HEK293 (cell line): ENCODE measurements at regions not wholly inside any gene's neighbourhood (a gene's known extent, or its start where the extent isn't known, plus 50 kb on each side); places are given as distances from the start of the nearest gene placed in this dataset.
A peak's percentile ranks its signal among the peaks of the same experiment; 100 is the strongest.

Experiments
- KLF1 ChIP-seq: fragments of 450-650 bp; formaldehyde crosslinking; IDR thresholded peaks from 2 replicates; pipeline ENCODE4 v1.5.1; 2016; ENCODE audit warnings: missing biosample characterization, missing genetic modification characterization
- PRDM4 ChIP-seq: fragments of 450-650 bp; formaldehyde crosslinking; IDR thresholded peaks from 2 replicates; pipeline ENCODE4 v1.5.1; 2017; ENCODE audit warnings: missing biosample characterization, missing genetic modification characterization
- SCRT2 ChIP-seq: fragments of 450-650 bp; formaldehyde crosslinking; IDR thresholded peaks from 2 replicates; pipeline ENCODE4 v1.5.1; 2016; ENCODE audit warnings: missing biosample characterization, missing genetic modification characterization
- SP7 ChIP-seq: fragments of 450-650 bp; formaldehyde crosslinking; IDR thresholded peaks from 2 replicates; pipeline ENCODE4 v1.5.1; 2016; ENCODE audit warnings: missing biosample characterization, missing genetic modification characterization
- ZBTB21 ChIP-seq: fragments of 450-650 bp; formaldehyde crosslinking; IDR thresholded peaks from 2 replicates; pipeline ENCODE4 v1.5.1; 2017; ENCODE audit warnings: missing biosample characterization, missing genetic modification characterization
- ZBTB44 ChIP-seq: fragments of 450-650 bp; IDR thresholded peaks from 2 replicates; pipeline ENCODE4 v1.5.1; 2018; ENCODE audit warnings: missing biosample characterization, mild to moderate bottlenecking, missing genetic modification characterization
- ZFP3 ChIP-seq: fragments of 450-650 bp; formaldehyde crosslinking; IDR thresholded peaks from 2 replicates; pipeline ENCODE4 v1.5.1; 2016; ENCODE audit warnings: low read depth, missing biosample characterization, missing genetic modification characterization
- ZNF140 ChIP-seq: fragments of 450-650 bp; formaldehyde crosslinking; IDR thresholded peaks from 2 replicates; pipeline ENCODE4 v1.5.1; 2016; ENCODE audit warnings: missing biosample characterization, missing genetic modification characterization
- ZNF155 ChIP-seq: fragments of 450-650 bp; formaldehyde crosslinking; IDR thresholded peaks from 2 replicates; pipeline ENCODE4 v1.5.1; 2016; ENCODE audit warnings: missing biosample characterization, missing genetic modification characterization
- ZNF157 ChIP-seq: fragments of 450-650 bp; formaldehyde crosslinking; IDR thresholded peaks from 2 replicates; pipeline ENCODE4 v1.5.1; 2016; ENCODE audit warnings: missing biosample characterization, missing genetic modification characterization
- ZNF16 ChIP-seq: fragments of 450-650 bp; formaldehyde crosslinking; IDR thresholded peaks from 2 replicates; pipeline ENCODE4 v1.5.1; 2016; ENCODE audit warnings: low read depth, missing biosample characterization, missing genetic modification characterization
- ZNF23 ChIP-seq: fragments of 450-650 bp; formaldehyde crosslinking; IDR thresholded peaks from 2 replicates; pipeline ENCODE4 v1.5.1; 2016; ENCODE audit warnings: missing biosample characterization, missing genetic modification characterization, borderline replicate concordance
- ZNF24 ChIP-seq: fragments of 450-650 bp; formaldehyde crosslinking; IDR thresholded peaks from 2 replicates; pipeline ENCODE4 v1.5.1; 2016; ENCODE audit warnings: missing biosample characterization, missing genetic modification characterization
- ZNF266 ChIP-seq: fragments of 450-650 bp; formaldehyde crosslinking; IDR thresholded peaks from 2 replicates; pipeline ENCODE4 v1.5.1; 2016; ENCODE audit warnings: missing biosample characterization, missing genetic modification characterization, low read depth
- ZNF274 ChIP-seq, 2 experiments: fragments of 200-500 bp in 1 of 2; fragments of 450-650 bp in 1 of 2; sonication (Bioruptor generic) in 1 of 2; formaldehyde crosslinking in 1 of 2; IDR thresholded peaks; 2 replicates each; pipeline versions ENCODE4 v1.5.1 to v1.6.1; 2014 to 2016; ENCODE audit warnings: borderline replicate concordance in 1 of 2, inconsistent platforms in 1 of 2, low read length in 1 of 2, missing biosample characterization in 1 of 2, missing genetic modification characterization in 1 of 2
- ZNF335 ChIP-seq: fragments of 450-650 bp; formaldehyde crosslinking; conservative IDR thresholded peaks from 2 replicates; pipeline ENCODE4 v1.5.1; 2016; ENCODE audit warnings: missing biosample characterization, missing genetic modification characterization
- ZNF354C ChIP-seq: fragments of 450-650 bp; formaldehyde crosslinking; IDR thresholded peaks from 2 replicates; pipeline ENCODE4 v1.5.1; 2016; ENCODE audit warnings: missing biosample characterization, missing genetic modification characterization, low read depth, borderline replicate concordance
- ZNF398 ChIP-seq: fragments of 450-650 bp; formaldehyde crosslinking; IDR thresholded peaks from 2 replicates; pipeline ENCODE4 v1.5.1; 2017; ENCODE audit warnings: missing biosample characterization, missing genetic modification characterization
- ZNF404 ChIP-seq: fragments of 450-650 bp; formaldehyde crosslinking; IDR thresholded peaks from 2 replicates; pipeline ENCODE4 v1.5.1; 2017; ENCODE audit warnings: missing biosample characterization, missing genetic modification characterization
- ZNF423 ChIP-seq: fragments of 450-650 bp; formaldehyde crosslinking; IDR thresholded peaks from 2 replicates; pipeline ENCODE4 v1.5.1; 2016; ENCODE audit warnings: missing biosample characterization, missing genetic modification characterization
- ZNF449 ChIP-seq: fragments of 450-650 bp; formaldehyde crosslinking; IDR thresholded peaks from 2 replicates; pipeline ENCODE4 v1.5.1; 2017; ENCODE audit warnings: missing biosample characterization, mild to moderate bottlenecking, missing genetic modification characterization, moderate library complexity
- ZNF544 ChIP-seq: fragments of 450-650 bp; formaldehyde crosslinking; IDR thresholded peaks from 2 replicates; pipeline ENCODE4 v1.5.0; 2017; ENCODE audit warnings: missing biosample characterization, missing genetic modification characterization
- ZNF596 ChIP-seq: fragments of 450-650 bp; IDR thresholded peaks from 2 replicates; pipeline ENCODE4 v1.5.0; 2018; ENCODE audit warnings: missing biosample characterization, mild to moderate bottlenecking, missing genetic modification characterization, moderate library complexity
- ZNF639 ChIP-seq: fragments of 450-650 bp; formaldehyde crosslinking; IDR thresholded peaks from 2 replicates; pipeline ENCODE4 v1.5.1; 2016; ENCODE audit warnings: missing biosample characterization, missing genetic modification characterization
- ZNF660 ChIP-seq: fragments of 450-650 bp; IDR thresholded peaks from 2 replicates; pipeline ENCODE4 v1.5.1; 2018; ENCODE audit warnings: missing biosample characterization, mild to moderate bottlenecking, missing genetic modification characterization
- ZNF664 ChIP-seq: fragments of 450-650 bp; formaldehyde crosslinking; IDR thresholded peaks from 2 replicates; pipeline ENCODE4 v1.5.1; 2016; ENCODE audit warnings: missing biosample characterization, missing genetic modification characterization
- TF ChIP-seq, protein P1 (sequence below): fragments of 450-650 bp; formaldehyde crosslinking; IDR thresholded peaks from 2 replicates; pipeline ENCODE4 v1.5.1; 2016; ENCODE audit warnings: missing biosample characterization, missing genetic modification characterization
- TF ChIP-seq, protein P2 (sequence below): fragments of 450-650 bp; formaldehyde crosslinking; IDR thresholded peaks from 2 replicates; pipeline ENCODE4 v1.5.1; 2016; ENCODE audit warnings: missing biosample characterization, missing genetic modification characterization, low read depth

DNA sequence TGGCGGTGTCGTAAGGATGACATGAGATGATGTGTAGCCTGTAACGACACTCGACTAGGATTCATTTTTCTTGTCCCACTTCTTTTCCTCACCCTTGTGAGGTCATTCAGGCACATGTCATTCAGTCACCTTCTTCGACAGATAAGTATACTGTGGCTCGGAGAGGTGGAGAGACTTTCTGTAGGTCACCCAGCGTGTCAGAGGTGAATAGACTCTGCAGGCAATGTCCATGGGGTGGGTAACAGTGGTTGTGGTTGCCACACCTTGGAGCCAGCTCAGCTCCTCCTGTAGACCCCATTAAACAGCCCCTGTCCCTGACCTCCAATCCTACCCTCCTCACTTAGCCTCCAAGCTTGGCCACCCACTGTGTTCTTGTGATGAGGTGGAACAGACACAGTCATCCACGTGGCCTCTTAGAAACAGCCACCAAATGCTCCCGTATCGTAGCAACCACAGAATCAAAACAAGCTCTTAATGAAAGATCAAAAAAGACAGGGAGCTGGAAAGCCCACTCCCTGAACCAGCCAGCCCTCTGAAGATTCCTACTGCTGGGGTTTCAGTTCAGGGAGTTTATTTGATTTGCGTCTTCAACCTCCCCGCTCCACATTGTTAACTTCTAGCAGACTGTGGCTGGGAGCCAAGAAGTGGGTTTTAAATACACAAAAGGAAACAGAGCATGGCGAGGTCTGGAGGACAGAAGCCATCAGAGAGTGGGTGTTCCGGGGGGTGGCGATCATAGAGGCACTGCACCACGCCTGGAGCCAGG, 89.0 kb upstream of the GRK3 start (continued):
- TF ChIP-seq ZNF664 (tag by site-specific recombination): no peak
- no peak for TF ChIP-seq ZNF266 (tag by site-specific recombination)
- TF ChIP-seq ZNF404 (tag by site-specific recombination): no peak
- TF ChIP-seq ZBTB44 (tag by site-specific recombination): no peak
- no peak for TF ChIP-seq ZNF398 (tag by site-specific recombination)
- no peak for TF ChIP-seq ZNF354C (tag by site-specific recombination)
- TF ChIP-seq ZNF544: no peak
- TF ChIP-seq ZNF24 (tag by site-specific recombination): no peak
- no peak for TF ChIP-seq ZNF639 (tag by site-specific recombination)
- TF ChIP-seq ZFP3: no peak
- TF ChIP-seq, protein P1, sequence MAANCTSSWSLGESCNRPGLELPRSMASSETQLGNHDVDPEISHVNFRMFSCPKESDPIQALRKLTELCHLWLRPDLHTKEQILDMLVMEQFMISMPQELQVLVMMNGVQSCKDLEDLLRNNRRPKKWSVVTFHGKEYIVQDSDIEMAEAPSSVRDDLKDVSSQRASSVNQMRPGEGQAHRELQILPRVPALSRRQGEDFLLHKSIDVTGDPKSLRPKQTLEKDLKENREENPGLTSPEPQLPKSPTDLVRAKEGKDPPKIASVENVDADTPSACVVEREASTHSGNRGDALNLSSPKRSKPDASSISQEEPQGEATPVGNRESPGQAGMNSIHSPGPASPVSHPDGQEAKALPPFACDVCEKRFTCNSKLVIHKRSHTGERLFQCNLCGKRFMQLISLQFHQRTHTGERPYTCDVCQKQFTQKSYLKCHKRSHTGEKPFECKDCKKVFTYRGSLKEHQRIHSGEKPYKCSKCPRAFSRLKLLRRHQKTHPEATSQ (tag by site-specific recombination): no peak
- no peak for TF ChIP-seq ZNF157 (tag by site-specific recombination)
- no peak for TF ChIP-seq ZNF23
- TF ChIP-seq SP7: peak; percentile 52; the same call in 1 of the 2 replicates
- TF ChIP-seq PRDM4: peak; percentile 99
- no peak for TF ChIP-seq ZNF423 (tag by site-specific recombination)
- TF ChIP-seq ZNF274 (IDR thresholded peaks at IDR 0.05; ENCODE audit: low read length): no peak
- no peak for TF ChIP-seq ZNF274 (tag by site-specific recombination; IDR thresholded peaks at IDR 0.05; ENCODE audit: borderline replicate concordance)
- TF ChIP-seq ZNF155 (tag by site-specific recombination): no peak
- TF ChIP-seq KLF1 (tag by site-specific recombination): no peak
- no peak for TF ChIP-seq ZNF596 (tag by site-specific recombination)
- TF ChIP-seq, protein P2, sequence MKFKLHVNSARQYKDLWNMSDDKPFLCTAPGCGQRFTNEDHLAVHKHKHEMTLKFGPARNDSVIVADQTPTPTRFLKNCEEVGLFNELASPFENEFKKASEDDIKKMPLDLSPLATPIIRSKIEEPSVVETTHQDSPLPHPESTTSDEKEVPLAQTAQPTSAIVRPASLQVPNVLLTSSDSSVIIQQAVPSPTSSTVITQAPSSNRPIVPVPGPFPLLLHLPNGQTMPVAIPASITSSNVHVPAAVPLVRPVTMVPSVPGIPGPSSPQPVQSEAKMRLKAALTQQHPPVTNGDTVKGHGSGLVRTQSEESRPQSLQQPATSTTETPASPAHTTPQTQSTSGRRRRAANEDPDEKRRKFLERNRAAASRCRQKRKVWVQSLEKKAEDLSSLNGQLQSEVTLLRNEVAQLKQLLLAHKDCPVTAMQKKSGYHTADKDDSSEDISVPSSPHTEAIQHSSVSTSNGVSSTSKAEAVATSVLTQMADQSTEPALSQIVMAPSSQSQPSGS (tag by site-specific recombination): no peak
- no peak for TF ChIP-seq ZNF335 (tag by site-specific recombination)
- TF ChIP-seq ZBTB21 (tag by site-specific recombination): peak; percentile 10; the same call in 1 of the 2 replicates
- TF ChIP-seq ZNF16 (tag by site-specific recombination): no peak
- TF ChIP-seq ZNF140 (tag by site-specific recombination): no peak
- no peak for TF ChIP-seq SCRT2
- TF ChIP-seq ZNF660 (tag by site-specific recombination): no peak
- TF ChIP-seq ZNF449: no peak
